Brain microvascular endothelial cell (primary cell): ENCODE measurements at regions not wholly inside any gene's neighbourhood (a gene's known extent, or its start where the extent isn't known, plus 50 kb on each side); places are given as distances from the start of the nearest gene placed in this dataset.

Experiments
- DNase-seq: peaks from one replicate; pipeline ENCODE4 v3.0.0-alpha.2; 2020
- H3K27ac ChIP-seq: fragments of 250-450 bp; sonication (Bioruptor Pico); 2 replicates; pipeline ENCODE4 v1.5.1; 2020; ENCODE audit warnings: mild to moderate bottlenecking, moderate library complexity
- H3K27me3 ChIP-seq: fragments of 250-450 bp; sonication (Bioruptor Pico); replicated peaks from 2 replicates; pipeline ENCODE4 v1.5.1; 2020; ENCODE audit warnings: mild to moderate bottlenecking
- H3K36me3 ChIP-seq: fragments of 250-450 bp; sonication (Bioruptor Pico); replicated peaks from 2 replicates; pipeline ENCODE4 v1.5.1; 2020; ENCODE audit warnings: mild to moderate bottlenecking
- H3K4me3 ChIP-seq: 2 replicates; pipeline ENCODE4 v1.5.1; 2011; ENCODE audit warnings: low read depth, mild to moderate bottlenecking, control low read depth, low read length, moderate library complexity
- in situ Hi-C: cut with HindIII; loops from 2 replicates; pipeline ENCODE4 v1.10.0; 2017; ENCODE audit warnings: low sequenced_read_pairs, low pct_ligation_motif_present
- TF ChIP-seq, protein P1 (sequence below): IDR thresholded peaks from 2 replicates; pipeline ENCODE4 v1.5.1; 2011; ENCODE audit warnings: low read depth, mild to moderate bottlenecking, moderate library complexity, low read length, control low read depth, inconsistent platforms; ENCODE audit errors: missing control alignments

DNA sequence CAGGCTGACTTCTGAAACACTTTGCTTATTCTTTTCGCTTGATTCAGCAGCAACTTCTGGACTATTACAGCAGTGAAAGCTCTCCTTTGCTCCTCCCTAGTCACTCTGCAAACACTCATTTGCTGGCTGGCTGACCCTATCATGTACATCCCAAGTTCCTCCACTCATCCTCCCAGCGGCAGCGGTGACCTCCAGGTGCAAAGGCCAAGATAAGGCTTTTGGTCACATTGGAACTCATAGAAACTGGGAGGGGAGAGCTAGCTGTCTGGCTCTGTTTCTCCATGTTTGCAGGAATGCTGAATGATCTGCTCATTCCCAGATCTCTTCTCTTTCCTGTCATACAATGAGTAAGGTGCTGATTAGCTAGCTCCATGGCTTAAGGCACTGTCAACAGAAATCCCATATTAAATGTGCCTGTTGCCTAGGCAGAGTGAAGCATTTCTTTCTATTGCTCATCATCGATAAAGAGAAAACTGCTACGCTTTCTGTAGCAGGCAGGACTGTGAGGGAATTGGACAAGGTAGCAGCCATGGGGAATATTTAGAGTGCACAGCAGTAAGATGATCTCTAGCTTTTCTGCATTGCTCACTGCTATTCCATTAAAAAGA is 250.5 kb upstream of the PDE4D start:
- Histone ChIP-seq H3K27me3 (no peaks in the 10 kb centered on the region), H3K27ac (no peak overlapping the region), H3K4me3 (no peak overlapping the region), H3K36me3 (no peaks in the 10 kb centered on the region)
- no peak for DNase-seq
- TF ChIP-seq, protein P1, sequence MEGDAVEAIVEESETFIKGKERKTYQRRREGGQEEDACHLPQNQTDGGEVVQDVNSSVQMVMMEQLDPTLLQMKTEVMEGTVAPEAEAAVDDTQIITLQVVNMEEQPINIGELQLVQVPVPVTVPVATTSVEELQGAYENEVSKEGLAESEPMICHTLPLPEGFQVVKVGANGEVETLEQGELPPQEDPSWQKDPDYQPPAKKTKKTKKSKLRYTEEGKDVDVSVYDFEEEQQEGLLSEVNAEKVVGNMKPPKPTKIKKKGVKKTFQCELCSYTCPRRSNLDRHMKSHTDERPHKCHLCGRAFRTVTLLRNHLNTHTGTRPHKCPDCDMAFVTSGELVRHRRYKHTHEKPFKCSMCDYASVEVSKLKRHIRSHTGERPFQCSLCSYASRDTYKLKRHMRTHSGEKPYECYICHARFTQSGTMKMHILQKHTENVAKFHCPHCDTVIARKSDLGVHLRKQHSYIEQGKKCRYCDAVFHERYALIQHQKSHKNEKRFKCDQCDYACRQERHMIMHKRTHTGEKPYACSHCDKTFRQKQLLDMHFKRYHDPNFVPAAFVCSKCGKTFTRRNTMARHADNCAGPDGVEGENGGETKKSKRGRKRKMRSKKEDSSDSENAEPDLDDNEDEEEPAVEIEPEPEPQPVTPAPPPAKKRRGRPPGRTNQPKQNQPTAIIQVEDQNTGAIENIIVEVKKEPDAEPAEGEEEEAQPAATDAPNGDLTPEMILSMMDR, result no peak
- in situ Hi-C loops, result no loop called here

DNA sequence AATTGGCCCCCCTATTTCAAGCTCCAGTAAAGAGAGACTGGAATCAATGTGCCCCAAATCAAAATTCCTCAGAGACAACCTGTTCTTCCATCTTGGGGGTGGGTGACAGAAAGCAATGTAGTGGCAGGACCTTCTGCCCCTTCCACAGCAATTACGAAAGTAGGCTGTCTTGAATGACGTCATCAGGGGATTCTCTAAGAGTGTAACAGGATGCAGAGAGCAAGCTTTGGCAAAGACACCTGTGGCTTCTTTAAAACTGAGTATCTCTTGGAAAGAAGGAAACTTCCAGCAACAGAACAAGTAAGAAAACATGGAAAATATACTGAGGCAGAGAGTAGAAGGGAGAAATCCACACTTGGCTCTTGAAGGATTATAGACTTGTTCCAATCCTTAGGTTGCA is 247.6 kb upstream of the PDE4D start:
- TF ChIP-seq, protein P1, result no peak
- H3K36me3 ChIP-seq, result no peaks in the 10 kb centered on the region
- no peaks in the 10 kb centered on the region for H3K27me3 ChIP-seq
- in situ Hi-C loops, result no loop called here
- H3K27ac ChIP-seq, result no peak overlapping the region
- DNase-seq, result no peak
- H3K4me3 ChIP-seq, result no peak overlapping the region

DNA sequence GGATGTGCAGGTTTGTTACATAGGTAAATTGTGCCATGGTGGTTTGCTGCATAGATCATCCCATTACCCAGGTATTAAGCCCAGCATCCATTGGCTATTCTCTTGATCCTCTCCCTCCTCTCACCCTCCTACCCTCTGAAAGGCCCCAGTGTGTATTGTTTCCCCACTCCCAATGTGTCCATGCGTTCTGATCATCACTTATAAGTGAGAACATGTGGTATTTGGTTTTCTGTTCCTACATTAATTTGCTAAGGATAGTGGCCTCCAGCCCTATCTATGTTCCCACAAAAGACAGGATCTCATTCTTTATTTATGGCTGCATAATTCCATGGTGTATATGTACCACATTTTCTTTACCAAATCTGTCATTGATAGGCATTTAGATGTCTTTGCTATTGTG is 243.3 kb upstream of the PDE4D start:
- no peaks in the 10 kb centered on the region for H3K36me3 ChIP-seq
- H3K4me3 ChIP-seq, result no peak overlapping the region
- H3K27me3 ChIP-seq, result no peaks in the 10 kb centered on the region
- in situ Hi-C loops, result no loop called here
- no peak overlapping the region for H3K27ac ChIP-seq
- TF ChIP-seq, protein P1, result no peak
- DNase-seq, result no peak

DNA sequence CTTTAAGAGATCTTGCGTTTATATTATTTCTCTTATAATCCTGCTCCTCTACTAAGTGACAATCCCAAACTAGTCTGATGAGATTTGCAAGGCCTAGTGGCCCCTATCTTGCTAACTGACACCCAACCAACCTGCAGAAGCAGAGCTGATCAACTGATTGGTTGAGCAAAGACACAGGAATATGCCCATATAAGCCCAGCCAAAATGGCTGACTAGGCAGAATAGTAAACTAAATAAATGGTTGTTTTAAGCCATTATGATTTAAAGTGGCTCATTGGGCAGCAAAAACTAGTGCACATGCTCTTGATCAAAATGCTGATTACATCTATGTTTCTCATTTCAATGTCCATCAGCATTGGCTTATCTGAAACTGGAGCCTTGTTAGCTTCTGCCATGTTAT is 238.0 kb upstream of the PDE4D start:
- H3K36me3 ChIP-seq, result no peaks in the 10 kb centered on the region
- no peak overlapping the region for H3K4me3 ChIP-seq
- DNase-seq, result no peak
- in situ Hi-C loops, result no loop called here
- H3K27ac ChIP-seq, result no peak overlapping the region
- H3K27me3 ChIP-seq, result no peaks in the 10 kb centered on the region
- TF ChIP-seq, protein P1, result no peak

DNA sequence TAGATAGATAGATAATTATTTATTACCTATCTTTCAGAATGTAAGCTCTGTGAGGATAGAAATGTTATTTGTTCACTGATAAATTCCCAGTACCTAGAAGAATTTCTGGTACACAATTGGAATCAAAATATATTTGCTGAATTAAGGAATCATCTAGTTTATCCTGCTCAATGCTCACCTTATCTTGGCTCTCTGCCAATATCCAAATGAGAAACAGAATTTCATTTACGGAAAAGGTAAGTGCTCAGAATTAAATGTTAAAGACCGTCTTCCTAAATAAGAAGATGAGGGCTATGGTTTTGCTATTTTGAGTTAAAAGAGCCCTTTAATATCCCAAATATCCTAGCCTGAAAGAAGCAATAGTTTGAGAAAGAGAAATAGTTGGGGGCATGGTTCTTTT is 232.1 kb upstream of the PDE4D start:
- no peaks in the 10 kb centered on the region for H3K27me3 ChIP-seq
- no peak for DNase-seq
- in situ Hi-C loops, result no loop called here
- H3K4me3 ChIP-seq, result no peak overlapping the region
- H3K27ac ChIP-seq, result no peak overlapping the region
- no peaks in the 10 kb centered on the region for H3K36me3 ChIP-seq
- TF ChIP-seq, protein P1, result no peak
